ENCODE measurements at regions not wholly inside any gene's neighbourhood (a gene's known extent, or its start where the extent isn't known, plus 50 kb on each side); places are given as distances from the start of the nearest gene placed in this dataset.

GRCh38 chr13:97139691-97140090 lies 82.4 kb upstream of the MBNL2 start:
- DNase-seq: no peak

DNA sequence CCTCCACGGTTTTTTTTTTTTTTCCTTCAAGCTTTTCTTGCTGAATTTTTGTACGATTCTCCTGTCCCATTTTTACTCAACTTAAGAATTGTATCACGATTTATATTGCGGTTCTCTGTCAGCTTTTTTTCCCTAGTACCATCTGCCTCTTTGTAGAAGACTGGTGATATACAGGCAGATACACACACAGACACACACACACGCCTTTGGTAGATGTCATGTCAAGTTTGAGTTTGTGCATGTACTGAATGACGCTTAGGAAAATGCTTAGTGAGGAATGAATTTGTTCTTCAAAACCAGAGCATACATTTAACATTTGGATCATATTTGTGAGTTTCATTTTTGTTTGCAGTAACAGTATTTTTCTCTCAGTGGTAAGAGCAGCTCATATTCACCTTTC lies 82.0 kb upstream of the MBNL2 start:
- no peak for DNase-seq

DNA sequence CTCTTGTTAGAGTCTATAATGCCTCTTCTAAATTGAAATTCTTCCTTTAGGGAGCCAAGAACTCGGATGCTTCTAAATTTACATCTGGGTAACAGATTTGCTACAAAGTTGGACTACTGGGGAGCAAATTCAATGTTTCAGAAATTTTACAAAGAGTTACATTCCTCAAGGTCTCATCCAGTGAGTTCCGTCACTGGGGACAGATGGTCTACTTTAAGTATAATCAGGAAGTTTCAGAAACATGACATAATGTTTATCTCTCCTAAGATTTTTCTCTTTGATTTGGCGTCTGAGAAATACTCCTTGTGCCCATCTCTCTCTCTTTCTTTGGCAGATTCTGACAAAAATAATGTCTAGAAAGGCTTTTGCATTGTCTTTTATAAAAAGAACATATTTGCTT lies 81.5 kb upstream of the MBNL2 start:
- no peak for DNase-seq

GRCh38 chr13:97141097-97141496 lies 81.0 kb upstream of the MBNL2 start:
- no peak for DNase-seq

DNA sequence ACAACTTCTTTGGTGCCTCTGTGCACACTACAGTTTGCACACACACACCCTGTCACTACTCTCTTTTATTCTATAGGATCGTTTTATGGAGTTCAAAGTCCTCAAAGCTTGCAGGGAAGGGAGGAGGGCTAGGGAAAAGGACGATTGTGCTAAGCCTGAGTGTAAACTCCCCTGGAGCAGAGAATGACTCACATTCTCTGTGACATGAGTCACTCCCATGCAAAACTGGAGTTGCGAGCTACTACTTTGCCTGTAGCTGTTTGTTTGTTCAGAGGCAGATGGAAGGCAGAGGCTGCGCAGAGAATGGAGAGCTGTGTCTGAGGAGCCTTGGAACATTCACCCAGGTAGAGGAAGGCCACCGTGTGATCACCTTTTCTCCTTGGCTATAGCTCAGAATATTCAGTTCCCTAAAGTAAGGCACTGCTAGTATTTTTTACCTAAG lies 80.5 kb upstream of the MBNL2 start:
- DNase-seq: peak; percentile 97

GRCh38 chr13:97142452-97142851 lies 79.7 kb upstream of the MBNL2 start:
- peak; percentile 79 for DNase-seq

DNA sequence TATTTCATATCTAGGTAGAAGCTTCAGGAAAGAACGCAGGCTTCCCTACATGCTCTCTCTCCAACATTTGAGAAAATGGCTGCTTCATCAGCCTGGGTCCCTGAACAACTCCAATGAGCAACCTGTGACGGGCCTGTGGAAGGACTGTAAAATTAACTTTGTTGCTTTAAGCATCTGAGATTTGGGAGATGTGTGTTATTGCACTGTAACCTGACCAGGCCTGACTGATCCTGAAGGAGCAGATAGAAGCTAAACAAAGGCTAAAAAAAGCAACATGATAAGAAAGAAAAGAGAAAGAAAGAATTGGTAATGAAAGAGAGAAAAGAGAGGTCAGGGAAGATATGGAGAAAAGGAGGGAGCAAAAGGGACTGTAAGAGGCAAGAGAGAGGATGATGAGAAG lies 77.1 kb upstream of the MBNL2 start:
- DNase-seq: no peak

- no peak for DNase-seq
Observed at GRCh38 chr13:97148894-97149293, 73.2 kb upstream of the MBNL2 start.

- DNase-seq: no peak
Observed at GRCh38 chr13:97160421-97160820, 61.7 kb upstream of the MBNL2 start.

DNA sequence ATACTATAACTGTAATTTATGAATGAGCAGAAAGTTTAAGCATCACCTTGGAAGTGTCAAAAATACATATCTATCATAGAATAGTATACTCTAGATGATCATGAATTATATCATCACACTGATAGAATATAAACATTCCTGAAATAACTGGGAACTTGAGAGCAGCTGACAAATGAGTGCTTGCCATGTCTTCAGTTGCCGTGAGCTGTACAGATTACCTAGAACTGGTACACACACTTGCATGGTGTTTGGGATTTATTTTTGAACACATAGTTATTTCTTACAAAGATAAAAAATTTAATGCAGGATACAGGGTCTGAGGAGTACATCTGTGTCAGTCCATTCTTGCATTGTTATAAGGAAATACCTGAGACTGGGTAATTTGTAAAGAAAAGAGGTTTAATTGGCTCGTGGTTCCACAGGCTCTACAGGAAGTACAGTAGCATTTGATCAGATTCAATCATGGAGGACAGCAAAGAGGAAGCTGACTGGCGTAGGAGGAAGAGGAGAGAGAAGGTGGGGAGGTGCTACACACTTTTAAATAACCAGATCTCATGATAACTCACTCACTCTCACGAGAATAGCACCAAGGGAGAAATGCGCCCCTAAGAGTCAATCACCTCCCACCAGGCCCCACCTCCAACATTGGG lies 60.4 kb upstream of the MBNL2 start:
- DNase-seq: no peak

GRCh38 chr13:97165502-97166425 lies 56.4 kb upstream of the MBNL2 start:
- no peak for DNase-seq

GRCh38 chr13:97171136-97171535 lies 51.0 kb upstream of the MBNL2 start:
- DNase-seq: no peak
